ENCODE measurements at regions not wholly inside any gene's neighbourhood (a gene's known extent, or its start where the extent isn't known, plus 50 kb on each side); places are given as distances from the start of the nearest gene placed in this dataset.

DNA sequence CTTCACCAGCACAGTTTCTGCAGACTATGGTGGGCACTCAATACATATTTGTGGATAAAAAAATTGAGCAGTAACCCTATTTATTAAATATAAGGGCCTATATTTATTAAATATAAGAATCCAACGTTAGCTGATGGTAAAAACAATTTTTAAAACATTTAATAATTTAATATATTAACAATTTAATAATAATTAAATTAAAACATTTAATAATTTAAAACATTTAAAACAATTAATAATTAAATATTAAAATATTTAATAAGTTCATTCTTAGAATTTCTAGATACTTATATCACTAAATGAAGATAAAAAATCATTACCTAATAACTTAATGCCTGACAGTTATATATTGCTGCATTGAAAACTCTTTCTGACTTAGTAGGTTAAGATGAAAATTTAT lies 880.2 kb upstream of the EPHA6 start:
- no peak for DNase-seq (ENCODE audit: extremely low read depth, insufficient read length)
- TF ChIP-seq, protein P1, sequence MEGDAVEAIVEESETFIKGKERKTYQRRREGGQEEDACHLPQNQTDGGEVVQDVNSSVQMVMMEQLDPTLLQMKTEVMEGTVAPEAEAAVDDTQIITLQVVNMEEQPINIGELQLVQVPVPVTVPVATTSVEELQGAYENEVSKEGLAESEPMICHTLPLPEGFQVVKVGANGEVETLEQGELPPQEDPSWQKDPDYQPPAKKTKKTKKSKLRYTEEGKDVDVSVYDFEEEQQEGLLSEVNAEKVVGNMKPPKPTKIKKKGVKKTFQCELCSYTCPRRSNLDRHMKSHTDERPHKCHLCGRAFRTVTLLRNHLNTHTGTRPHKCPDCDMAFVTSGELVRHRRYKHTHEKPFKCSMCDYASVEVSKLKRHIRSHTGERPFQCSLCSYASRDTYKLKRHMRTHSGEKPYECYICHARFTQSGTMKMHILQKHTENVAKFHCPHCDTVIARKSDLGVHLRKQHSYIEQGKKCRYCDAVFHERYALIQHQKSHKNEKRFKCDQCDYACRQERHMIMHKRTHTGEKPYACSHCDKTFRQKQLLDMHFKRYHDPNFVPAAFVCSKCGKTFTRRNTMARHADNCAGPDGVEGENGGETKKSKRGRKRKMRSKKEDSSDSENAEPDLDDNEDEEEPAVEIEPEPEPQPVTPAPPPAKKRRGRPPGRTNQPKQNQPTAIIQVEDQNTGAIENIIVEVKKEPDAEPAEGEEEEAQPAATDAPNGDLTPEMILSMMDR (IDR thresholded peaks at IDR 0.05; ENCODE audit: insufficient read depth, low read length, poor library complexity, severe bottlenecking), result no peak
- no peaks in the 10 kb centered on the region for H3K27me3 ChIP-seq (replicated peaks; ENCODE audit: control insufficient read depth, insufficient read depth, low read length)
- H3K36me3 ChIP-seq (ENCODE audit: control insufficient read depth, insufficient read depth, low read length), result no peaks in the 10 kb centered on the region
- no peak overlapping the region for H3K4me3 ChIP-seq (replicated peaks; ENCODE audit: low read depth, low read length)

DNA sequence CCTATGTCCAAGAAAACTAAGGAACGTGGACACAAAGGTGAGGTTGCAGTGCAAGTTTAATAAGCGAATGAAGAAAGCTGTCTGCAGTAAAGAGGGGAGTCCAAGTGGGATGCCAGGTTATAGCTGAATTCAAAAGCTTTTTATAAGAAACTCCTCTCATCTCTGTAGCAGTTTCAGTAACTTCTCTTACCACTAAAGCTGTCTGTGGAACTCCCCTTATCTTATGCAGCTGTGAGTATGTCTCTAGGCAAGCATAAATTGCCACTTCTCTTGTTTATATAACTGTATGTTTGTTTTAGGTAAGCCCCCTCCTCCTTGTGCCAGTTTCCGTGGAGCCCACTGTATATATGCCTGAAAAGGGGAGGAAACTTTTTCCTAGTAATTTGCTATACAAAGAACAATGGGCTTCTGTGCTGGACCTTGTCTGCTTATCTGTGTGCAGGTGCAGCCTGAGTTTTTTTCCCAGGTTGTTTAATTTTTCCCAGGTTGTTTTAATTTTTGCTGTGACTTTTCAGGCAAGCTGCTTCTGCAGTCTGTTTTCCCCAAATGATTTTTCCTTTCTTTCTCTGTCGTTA lies 875.1 kb upstream of the EPHA6 start:
- Histone ChIP-seq H3K27me3 (replicated peaks; ENCODE audit: control insufficient read depth, insufficient read depth, low read length) (no peaks in the 10 kb centered on the region), H3K36me3 (ENCODE audit: control insufficient read depth, insufficient read depth, low read length) (no peaks in the 10 kb centered on the region), H3K4me3 (replicated peaks; ENCODE audit: low read depth, low read length) (no peak overlapping the region)
- no peak for DNase-seq (ENCODE audit: extremely low read depth, insufficient read length)
- TF ChIP-seq, protein P1 (IDR thresholded peaks at IDR 0.05; ENCODE audit: insufficient read depth, low read length, poor library complexity, severe bottlenecking), result no peak

DNA sequence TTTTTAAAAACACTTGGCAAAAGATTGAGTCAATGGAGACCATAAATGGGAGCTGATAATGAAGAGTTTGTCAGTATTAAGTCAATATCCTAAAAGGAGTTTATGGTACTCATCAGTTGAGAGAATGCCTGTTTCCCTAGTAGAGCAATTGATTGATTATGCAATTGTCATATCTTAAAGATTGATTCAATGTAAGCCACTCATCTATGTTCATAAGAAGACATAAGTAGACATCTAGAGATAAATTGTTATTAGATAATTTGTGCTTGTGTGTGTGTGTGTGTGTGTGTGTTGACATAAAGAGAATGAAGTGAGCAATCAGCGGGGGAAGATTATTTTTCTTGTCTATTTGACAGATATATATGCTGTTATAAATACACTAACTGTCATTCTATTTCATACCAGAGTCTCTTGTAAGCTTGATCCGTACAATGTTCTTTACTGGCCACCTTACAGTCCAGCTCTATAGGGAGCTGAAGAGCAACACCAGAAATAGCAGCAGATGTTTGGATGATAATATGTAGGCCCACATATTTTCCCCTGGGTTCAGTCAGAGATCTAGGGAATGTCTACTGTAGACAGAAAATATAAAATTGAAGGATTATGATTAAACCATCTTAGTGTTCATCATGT lies 848.6 kb upstream of the EPHA6 start:
- H3K4me3 ChIP-seq (replicated peaks; ENCODE audit: low read depth, low read length), result no peak overlapping the region
- no peaks in the 10 kb centered on the region for H3K36me3 ChIP-seq (ENCODE audit: control insufficient read depth, insufficient read depth, low read length)
- DNase-seq (ENCODE audit: extremely low read depth, insufficient read length), result no peak
- no peaks in the 10 kb centered on the region for H3K27me3 ChIP-seq (replicated peaks; ENCODE audit: control insufficient read depth, insufficient read depth, low read length)
- TF ChIP-seq, protein P1 (IDR thresholded peaks at IDR 0.05; ENCODE audit: insufficient read depth, low read length, poor library complexity, severe bottlenecking), result no peak

DNA sequence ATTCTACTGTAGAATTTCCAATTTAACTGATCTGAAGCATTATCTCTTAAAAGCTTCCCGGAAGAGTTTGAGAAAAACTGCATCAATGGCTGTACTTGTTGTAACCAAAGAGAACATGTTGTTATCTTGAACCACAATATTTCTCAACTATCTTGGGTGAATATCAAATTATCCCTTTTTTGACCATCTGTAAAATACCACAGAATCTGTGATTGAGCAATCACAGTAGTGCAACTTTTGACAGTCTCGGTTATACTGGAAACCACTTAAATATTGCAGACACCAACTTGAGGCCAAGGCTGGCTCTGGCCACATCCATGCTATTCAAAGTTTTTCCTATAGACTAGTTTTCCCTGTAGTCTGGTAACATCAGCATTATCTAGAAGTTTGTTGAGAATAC lies 842.8 kb upstream of the EPHA6 start:
- H3K4me3 ChIP-seq (replicated peaks; ENCODE audit: low read depth, low read length), result no peak overlapping the region
- TF ChIP-seq, protein P1 (IDR thresholded peaks at IDR 0.05; ENCODE audit: insufficient read depth, low read length, poor library complexity, severe bottlenecking), result no peak
- no peak for DNase-seq (ENCODE audit: extremely low read depth, insufficient read length)
- no peaks in the 10 kb centered on the region for H3K36me3 ChIP-seq (ENCODE audit: control insufficient read depth, insufficient read depth, low read length)
- no peaks in the 10 kb centered on the region for H3K27me3 ChIP-seq (replicated peaks; ENCODE audit: control insufficient read depth, insufficient read depth, low read length)

DNA sequence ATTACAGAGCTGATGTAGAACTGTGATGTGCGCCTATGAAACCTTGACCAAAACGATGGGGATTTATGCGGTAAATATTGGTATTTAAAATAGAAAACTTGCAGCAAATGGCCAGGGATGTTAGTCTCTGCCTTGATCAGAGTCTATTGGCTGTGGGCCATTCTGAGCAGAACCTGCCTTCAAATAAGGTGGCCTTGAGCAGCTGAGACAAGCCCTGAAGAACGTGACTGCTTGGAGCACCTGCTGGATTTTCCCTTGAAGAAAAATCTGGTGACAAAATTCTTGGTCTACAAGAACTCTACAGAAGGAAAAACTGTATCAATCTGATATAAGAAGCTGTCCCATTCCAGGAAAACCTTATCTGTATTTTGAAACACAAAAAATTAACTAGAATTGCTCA lies 820.1 kb upstream of the EPHA6 start:
- Histone ChIP-seq H3K27me3 (replicated peaks; ENCODE audit: control insufficient read depth, insufficient read depth, low read length) (no peaks in the 10 kb centered on the region), H3K36me3 (ENCODE audit: control insufficient read depth, insufficient read depth, low read length) (no peaks in the 10 kb centered on the region), H3K4me3 (replicated peaks; ENCODE audit: low read depth, low read length) (no peak overlapping the region)
- DNase-seq (ENCODE audit: extremely low read depth, insufficient read length), result no peak
- TF ChIP-seq, protein P1 (IDR thresholded peaks at IDR 0.05; ENCODE audit: insufficient read depth, low read length, poor library complexity, severe bottlenecking), result no peak
